Medulla oblongata (tissue), 1 donor: ENCODE measurements at regions not wholly inside any gene's neighbourhood (a gene's known extent, or its start where the extent isn't known, plus 50 kb on each side); places are given as distances from the start of the nearest gene placed in this dataset.

Experiments used
- DNase-seq: peaks from one replicate; pipeline ENCODE4 v3.0.0-alpha.2; 2015; ENCODE audit errors: extremely low spot score

DNA sequence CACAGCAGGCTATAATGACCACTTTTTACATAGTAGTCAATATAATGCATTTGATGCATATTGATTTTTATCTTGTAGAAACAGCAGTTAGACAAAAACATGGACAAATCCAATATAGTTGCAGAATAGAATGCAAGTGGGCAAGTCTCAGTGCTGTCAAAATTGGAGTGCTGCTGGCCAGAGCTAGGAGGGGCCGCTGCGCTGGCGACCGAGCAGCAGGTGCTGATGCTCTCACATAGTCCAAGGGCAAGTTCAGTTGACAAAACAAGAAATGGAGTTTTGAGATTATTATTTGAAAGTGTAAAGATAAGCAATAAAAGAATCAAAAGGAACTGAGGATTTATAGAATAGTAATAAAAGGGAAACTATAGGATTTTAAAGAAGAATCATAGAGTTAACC lies 60.6 kb upstream of the CDK20 start:
- no peak for DNase-seq

DNA sequence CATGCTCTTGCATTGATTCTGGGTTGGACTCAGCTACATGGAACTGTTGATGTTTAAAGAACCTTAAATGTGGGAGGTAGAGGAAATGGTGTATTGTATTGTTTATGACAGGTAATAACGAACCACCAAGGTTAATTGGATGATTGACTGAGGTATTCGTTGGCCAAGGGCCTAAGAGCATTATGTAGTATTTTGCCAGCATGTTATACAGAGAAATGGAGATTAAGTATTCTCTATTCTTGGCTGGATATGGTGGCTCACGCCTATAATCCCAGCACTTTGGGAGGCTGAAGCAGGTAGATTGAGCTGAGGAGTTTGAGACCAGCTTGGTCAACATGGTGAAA lies 59.0 kb upstream of the CDK20 start:
- DNase-seq = no peak

DNA sequence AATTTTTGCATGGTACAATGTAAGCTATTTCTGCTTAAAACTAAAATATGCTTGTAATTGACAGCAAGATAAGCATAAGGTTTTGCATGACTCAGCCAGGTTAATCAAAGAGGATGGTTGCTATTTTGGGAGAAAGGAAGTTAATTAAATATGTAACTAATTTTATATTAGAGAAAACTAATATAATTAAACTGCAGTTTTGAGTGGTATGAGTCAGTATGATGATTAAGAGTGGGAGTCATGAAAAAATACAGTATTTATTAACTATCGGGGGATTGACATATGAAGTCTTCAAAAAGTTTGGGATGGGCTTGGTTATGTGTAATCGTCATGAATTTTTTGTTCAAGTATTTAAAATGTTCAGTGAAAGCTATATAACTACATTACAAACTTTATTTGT lies 54.0 kb upstream of the CDK20 start:
- DNase-seq = no peak

DNA sequence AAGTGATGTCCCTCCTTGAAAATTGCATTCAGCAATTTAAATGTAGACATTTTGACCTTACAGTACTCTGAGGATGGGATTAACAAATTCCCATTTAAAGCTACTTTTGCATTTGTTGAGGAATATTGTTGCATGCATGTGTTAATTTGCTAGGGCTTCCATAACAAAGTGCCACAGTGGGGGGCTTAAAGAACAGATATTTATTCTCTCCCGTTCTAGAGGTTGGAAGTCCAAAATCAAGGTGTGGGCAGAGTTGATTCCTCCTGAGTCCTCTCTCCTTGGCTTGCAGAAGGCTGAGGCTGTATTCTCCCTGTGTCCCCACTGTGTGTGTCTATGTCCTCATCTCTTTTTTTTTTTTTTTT lies 51.8 kb upstream of the CDK20 start:
- DNase-seq = no peak

DNA sequence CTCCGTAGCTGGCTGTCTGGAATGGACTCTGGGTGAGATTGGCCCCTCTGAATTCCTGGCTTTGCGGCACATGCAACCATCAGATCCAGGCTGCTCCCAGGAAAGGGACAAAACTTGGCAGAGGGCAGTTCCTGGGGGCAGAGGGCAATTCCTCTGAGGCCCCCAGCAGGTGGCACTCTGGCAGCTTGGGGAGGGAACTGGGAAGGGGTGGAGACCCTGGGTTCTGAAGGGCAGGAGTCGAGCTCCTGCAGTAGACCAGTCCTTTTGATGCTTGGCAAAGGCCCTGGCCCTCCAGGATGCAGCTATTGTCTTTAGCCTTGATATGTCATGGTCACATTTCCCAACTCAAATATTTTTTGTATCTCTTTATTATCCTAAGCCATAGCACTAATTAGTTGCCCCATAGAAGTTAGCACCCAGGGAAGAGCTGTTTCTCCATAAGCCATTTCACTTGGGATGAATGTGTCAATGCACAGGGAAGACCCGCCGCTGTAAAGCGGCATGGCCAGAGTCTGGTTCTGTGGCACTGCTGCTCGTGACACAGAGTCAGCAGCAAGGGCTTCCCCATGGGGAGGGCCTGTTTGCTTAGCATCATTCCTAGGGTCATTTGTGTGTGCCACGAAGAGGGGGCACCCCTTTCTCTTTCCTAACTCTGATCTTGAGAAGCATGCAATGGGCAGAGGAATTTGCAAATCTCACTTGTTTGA lies 51.2 kb upstream of the CDK20 start:
- DNase-seq = no peak

DNA sequence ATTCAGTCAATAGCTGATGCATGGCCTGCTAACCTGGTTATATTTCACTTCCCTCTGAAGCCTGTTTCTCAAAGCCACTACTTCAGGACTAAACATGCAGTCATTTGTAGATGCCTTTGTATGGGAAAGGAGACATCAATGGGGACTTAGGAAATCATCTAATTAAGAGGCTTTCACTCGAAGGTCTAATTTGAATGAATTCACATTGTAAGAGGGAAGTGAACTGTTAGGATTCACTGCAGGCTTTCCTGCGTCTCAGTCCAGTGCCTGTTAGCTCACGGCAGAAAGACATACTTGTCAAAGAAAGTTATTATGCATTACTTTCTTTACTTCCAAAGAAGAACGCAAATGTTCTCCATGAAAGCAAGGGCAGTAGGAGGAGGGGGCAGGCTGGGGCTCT lies 50.6 kb upstream of the CDK20 start:
- DNase-seq = no peak
